ENCODE measurements at regions not wholly inside any gene's neighbourhood (a gene's known extent, or its start where the extent isn't known, plus 50 kb on each side); places are given as distances from the start of the nearest gene placed in this dataset.
A peak's percentile ranks its signal among the peaks of the same experiment; 100 is the strongest.
"Not testable (repeated sequence)": the region's sequence is repeated elsewhere in the genome, so short reads cannot be mapped to it uniquely, and the experiment has no call there.

- WGBS, result 52% methylated on average over 7 of the region's 7 CpGs
- Histone ChIP-seq H3K4me1 (ENCODE audit: control insufficient read depth in 2 of 2, insufficient read depth in 2 of 2, low read length in 2 of 2) (peaks cover 6 to 26% of the 10 kb centered on the region in 2 donors), H3K36me3 (ENCODE audit: control insufficient read depth in 2 of 2, insufficient read depth in 2 of 2, low read length in 1 of 2) (no peaks in the 10 kb centered on the region), H3K27ac (ENCODE audit: low read depth in 1 of 2, low read length in 1 of 2) (peak overlapping the region; percentile 74 to 99), H3K4me3 (ENCODE audit: low read length in 2 of 2) (peak overlapping the region; percentile 80 to 85), H3K9me3 (ENCODE audit: control insufficient read depth in 2 of 2, insufficient read depth in 1 of 2, low read length in 1 of 2) (no peaks in the 10 kb centered on the region), H3K27me3 (ENCODE audit: control insufficient read depth in 2 of 2, insufficient read depth in 1 of 2, low read length in 1 of 2) (no peaks in the 10 kb centered on the region)
- DNase-seq (ENCODE audit: low read depth in 6 of 9, low spot score in 9 of 9), result no peak
Observed at GRCh38 chr6:26232306-26232939, 132.6 kb upstream of the BTN3A2 start.

- Histone ChIP-seq H3K36me3 (ENCODE audit: control insufficient read depth in 2 of 2, insufficient read depth in 2 of 2, low read length in 1 of 2) (no peaks in the 10 kb centered on the region), H3K9me3 (ENCODE audit: control insufficient read depth in 2 of 2, insufficient read depth in 1 of 2, low read length in 1 of 2) (no peaks in the 10 kb centered on the region), H3K27ac (ENCODE audit: low read depth in 1 of 2, low read length in 1 of 2) (peak overlapping the region; percentile 99 to 100), H3K27me3 (ENCODE audit: control insufficient read depth in 2 of 2, insufficient read depth in 1 of 2, low read length in 1 of 2) (no peaks in the 10 kb centered on the region), H3K4me3 (ENCODE audit: low read length in 2 of 2) (peak overlapping the region; percentile 80 to 85), H3K4me1 (ENCODE audit: control insufficient read depth in 2 of 2, insufficient read depth in 2 of 2, low read length in 2 of 2) (peaks cover 6 to 22% of the 10 kb centered on the region in 2 donors)
- 21% methylated on average over 34 of the region's 34 CpGs for WGBS
- peak in 5 of 9 donors; percentile 57 to 89 (median 68) for DNase-seq (ENCODE audit: low read depth in 6 of 9, low spot score in 9 of 9)
Observed at GRCh38 chr6:26232940-26233648, 131.9 kb upstream of the BTN3A2 start.

- WGBS, result under 1% methylated on average over 32 of the region's 32 CpGs
- Histone ChIP-seq H3K27me3 (ENCODE audit: control insufficient read depth in 2 of 2, insufficient read depth in 1 of 2, low read length in 1 of 2) (no peaks in the 10 kb centered on the region), H3K4me1 (ENCODE audit: control insufficient read depth in 2 of 2, insufficient read depth in 2 of 2, low read length in 2 of 2) (peaks cover 6 to 22% of the 10 kb centered on the region in 2 donors), H3K4me3 (ENCODE audit: low read length in 2 of 2) (peak overlapping the region; percentile 80 to 85), H3K36me3 (ENCODE audit: control insufficient read depth in 2 of 2, insufficient read depth in 2 of 2, low read length in 1 of 2) (no peaks in the 10 kb centered on the region), H3K27ac (ENCODE audit: low read depth in 1 of 2, low read length in 1 of 2) (peak overlapping the region; percentile 99 to 100), H3K9me3 (ENCODE audit: control insufficient read depth in 2 of 2, insufficient read depth in 1 of 2, low read length in 1 of 2) (no peaks in the 10 kb centered on the region)
- DNase-seq (ENCODE audit: low read depth in 6 of 9, low spot score in 9 of 9), result peak in 8 of 9 donors; percentile 61 to 91 (median 78)
Observed at GRCh38 chr6:26233649-26234420, 131.2 kb upstream of the BTN3A2 start.

- peak overlapping the region; percentile 99 to 100 for H3K27ac ChIP-seq (ENCODE audit: low read depth in 1 of 2, low read length in 1 of 2)
- no peaks in the 10 kb centered on the region for H3K27me3 ChIP-seq (ENCODE audit: control insufficient read depth in 2 of 2, insufficient read depth in 1 of 2, low read length in 1 of 2)
Observed at GRCh38 chr6:26234421-26235301, 130.3 kb upstream of the BTN3A2 start.

GRCh38 chr6:26235302-26235670 is 129.7 kb upstream of the BTN3A2 start:
- Histone ChIP-seq H3K4me1 (ENCODE audit: control insufficient read depth in 2 of 2, insufficient read depth in 2 of 2, low read length in 2 of 2) (peaks cover 6 to 29% of the 10 kb centered on the region in 2 donors), H3K36me3 (ENCODE audit: control insufficient read depth in 2 of 2, insufficient read depth in 2 of 2, low read length in 1 of 2) (no peaks in the 10 kb centered on the region), H3K9me3 (ENCODE audit: control insufficient read depth in 2 of 2, insufficient read depth in 1 of 2, low read length in 1 of 2) (peaks cover 0 to 4% of the 10 kb centered on the region in 2 donors), H3K4me3 (ENCODE audit: low read length in 2 of 2) (peak overlapping the region; percentile 80 to 85), H3K27me3 (ENCODE audit: control insufficient read depth in 2 of 2, insufficient read depth in 1 of 2, low read length in 1 of 2) (no peaks in the 10 kb centered on the region), H3K27ac (ENCODE audit: low read depth in 1 of 2, low read length in 1 of 2) (peak overlapping the region; percentile 99 to 100)
- peak in 1 of 9 donors; percentile 63 for DNase-seq (ENCODE audit: low read depth in 6 of 9, low spot score in 9 of 9)
- WGBS, result 14% methylated on average over 3 of the region's 3 CpGs

More at GRCh38 chr6:26234421-26235301, 130.3 kb upstream of the BTN3A2 start:
- H3K4me3 ChIP-seq (ENCODE audit: low read length in 2 of 2), result peak overlapping the region; percentile 80 to 85
- no peaks in the 10 kb centered on the region for H3K36me3 ChIP-seq (ENCODE audit: control insufficient read depth in 2 of 2, insufficient read depth in 2 of 2, low read length in 1 of 2)
- H3K9me3 ChIP-seq (ENCODE audit: control insufficient read depth in 2 of 2, insufficient read depth in 1 of 2, low read length in 1 of 2), result peaks cover 0 to 3% of the 10 kb centered on the region in 2 donors
- H3K4me1 ChIP-seq (ENCODE audit: control insufficient read depth in 2 of 2, insufficient read depth in 2 of 2, low read length in 2 of 2), result peaks cover 6 to 24% of the 10 kb centered on the region in 2 donors
- under 1% methylated on average over 36 of the region's 36 CpGs for WGBS
- peak; percentile 92 to 100 (median 98) for DNase-seq (ENCODE audit: low read depth in 6 of 9, low spot score in 9 of 9)

- not testable (repeated sequence) for H3K27me3 ChIP-seq (ENCODE audit: control insufficient read depth in 2 of 2, insufficient read depth in 1 of 2, low read length in 1 of 2)
- 98% methylated on average over 18 of the region's 18 CpGs for WGBS
Observed at GRCh38 chr6:26239415-26239814, 125.6 kb upstream of the BTN3A2 start.

GRCh38 chr6:26240157-26241032 is 124.6 kb upstream of the BTN3A2 start:
- peak; percentile 84 to 98 (median 95) for DNase-seq (ENCODE audit: low read depth in 6 of 9, low spot score in 9 of 9)
- Histone ChIP-seq H3K4me1 (ENCODE audit: control insufficient read depth in 2 of 2, insufficient read depth in 2 of 2, low read length in 2 of 2) (peaks cover 4 to 28% of the 10 kb centered on the region in 2 donors), H3K36me3 (ENCODE audit: control insufficient read depth in 2 of 2, insufficient read depth in 2 of 2, low read length in 1 of 2) (no peaks in the 10 kb centered on the region), H3K27me3 (ENCODE audit: control insufficient read depth in 2 of 2, insufficient read depth in 1 of 2, low read length in 1 of 2) (no peaks in the 10 kb centered on the region), H3K4me3 (ENCODE audit: low read length in 2 of 2) (peak overlapping the region; percentile 58 to 72), H3K9me3 (ENCODE audit: control insufficient read depth in 2 of 2, insufficient read depth in 1 of 2, low read length in 1 of 2) (peaks cover 0 to 10% of the 10 kb centered on the region in 2 donors), H3K27ac (ENCODE audit: low read depth in 1 of 2, low read length in 1 of 2) (peak overlapping the region; percentile 96 to 97)
- WGBS, result 1% methylated on average over 49 of the region's 49 CpGs

More at GRCh38 chr6:26239415-26239814, 125.6 kb upstream of the BTN3A2 start:
- Histone ChIP-seq H3K9me3 (ENCODE audit: control insufficient read depth in 2 of 2, insufficient read depth in 1 of 2, low read length in 1 of 2) (peaks cover 0 to 10% of the 10 kb centered on the region in 2 donors), H3K4me1 (ENCODE audit: control insufficient read depth in 2 of 2, insufficient read depth in 2 of 2, low read length in 2 of 2) (peaks cover 4 to 28% of the 10 kb centered on the region in 2 donors), H3K27ac (ENCODE audit: low read depth in 1 of 2, low read length in 1 of 2) (peak overlapping the region in 1 of 2 donors; percentile 96)
- H3K36me3 ChIP-seq (ENCODE audit: control insufficient read depth in 2 of 2, insufficient read depth in 2 of 2, low read length in 1 of 2); DNase-seq (ENCODE audit: low read depth in 6 of 9, low spot score in 9 of 9); H3K4me3 ChIP-seq (ENCODE audit: low read length in 2 of 2): not testable (repeated sequence)
